OCI-LY3 (cell line): ENCODE measurements at regions not wholly inside any gene's neighbourhood (a gene's known extent, or its start where the extent isn't known, plus 50 kb on each side); places are given as distances from the start of the nearest gene placed in this dataset.
"Not testable (repeated sequence)": the region's sequence is repeated elsewhere in the genome, so short reads cannot be mapped to it uniquely, and the experiment has no call there.

Source experiments
- H2AFZ ChIP-seq: fragments of 200-600, 300-600 bp; shearing (Covaris generic); 2 replicates; pipeline ENCODE4 v1.6.0; 2014; ENCODE audit warnings: antibody characterized with exemption, low read depth, low read length
- H3K27ac ChIP-seq: fragments of 200-600, 300-600 bp; sonication (generic); 2 replicates; pipeline ENCODE4 v1.5.1; 2014; ENCODE audit warnings: mild to moderate bottlenecking, low read length, moderate library complexity, mixed read lengths
- H3K27me3 ChIP-seq: fragments of 200-600, 300-600 bp; sonication (generic); 2 replicates; pipeline ENCODE4 v1.6.1; 2014; ENCODE audit warnings: low read depth, low read length, mixed read lengths
- H3K36me3 ChIP-seq: fragments of 200-600, 300-600 bp; sonication (generic); replicated peaks from 2 replicates; pipeline ENCODE3; 2014; ENCODE audit warnings: low read depth, low read length, mixed read lengths
- H3K4me1 ChIP-seq: fragments of 300-600, 200-600 bp; sonication (generic); 2 replicates; pipeline ENCODE4 v1.6.1; 2014; ENCODE audit warnings: low read length, mixed read lengths
- H3K4me2 ChIP-seq: fragments of 200-600, 300-600 bp; sonication (generic); 2 replicates; pipeline ENCODE4 v1.6.1; 2014; ENCODE audit warnings: low read length, mixed read lengths
- H3K4me3 ChIP-seq: fragments of 300-600, 200-600 bp; sonication (generic); 2 replicates; pipeline ENCODE4 v1.5.1; 2014; ENCODE audit warnings: antibody characterized with exemption, mild to moderate bottlenecking, low read length, moderate library complexity
- H3K79me2 ChIP-seq: fragments of 300-600, 200-600 bp; shearing (Covaris generic); 2 replicates; pipeline ENCODE4 v1.6.1; 2014; ENCODE audit warnings: mild to moderate bottlenecking, low read length, mixed read lengths
- H3K9ac ChIP-seq: fragments of 300-600, 200-600 bp; shearing (Covaris generic); 2 replicates; pipeline ENCODE4 v1.6.0; 2014; ENCODE audit warnings: mild to moderate bottlenecking, low read length, moderate library complexity
- H3K9me3 ChIP-seq: fragments of 200-600, 300-600 bp; shearing (Covaris generic); 2 replicates; pipeline ENCODE4 v1.6.1; 2014; ENCODE audit warnings: low read length, mixed read lengths; ENCODE audit not compliant: insufficient read depth
- H4K20me1 ChIP-seq: fragments of 200-600, 300-600 bp; sonication (generic); 2 replicates; pipeline ENCODE4 v1.6.1; 2016; ENCODE audit warnings: low read length, mixed read lengths; ENCODE audit not compliant: insufficient read depth
- EZH2phosphoT487 ChIP-seq: fragments of 200-600 bp; shearing (Covaris generic); IDR thresholded peaks from 2 replicates; pipeline ENCODE4 v1.6.1; 2018; ENCODE audit warnings: antibody characterized with exemption, mixed run types, low read depth
- TF ChIP-seq, protein P1 (sequence below): fragments of 200-600, 300-600 bp; sonication (generic); IDR thresholded peaks from 2 replicates; pipeline ENCODE4 v1.5.1; 2014; ENCODE audit warnings: antibody characterized with exemption, low read length, low read depth

DNA sequence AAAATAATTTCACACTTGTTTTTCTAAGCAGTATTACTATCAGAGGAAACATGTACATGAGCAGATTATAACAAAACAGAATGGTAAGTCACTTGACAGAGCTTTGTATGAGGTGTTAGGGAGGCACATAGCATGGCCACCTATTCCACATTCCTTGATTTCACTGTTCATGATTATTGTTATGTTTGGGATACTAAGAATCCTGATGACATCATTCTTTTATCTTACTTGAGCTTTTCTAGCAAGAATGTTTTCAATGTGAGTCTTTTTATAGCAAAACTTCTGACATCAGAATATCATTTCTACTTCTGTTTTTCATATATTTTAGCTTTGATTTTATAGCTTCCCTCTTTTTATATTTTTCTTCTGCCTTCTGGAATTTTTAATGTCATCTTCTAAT, 208.2 kb downstream of the DMRTA1 start:
- H3K27ac ChIP-seq: no peak overlapping the region
- no peak overlapping the region for H2AFZ ChIP-seq
- H3K79me2 ChIP-seq: no peaks in the 10 kb centered on the region
- no peak overlapping the region for H3K4me3 ChIP-seq
- H3K4me2 ChIP-seq: no peak overlapping the region
- no peaks in the 10 kb centered on the region for H3K9me3 ChIP-seq
- no peaks in the 10 kb centered on the region for H3K4me1 ChIP-seq
- H3K36me3 ChIP-seq: no peaks in the 10 kb centered on the region
- no peaks in the 10 kb centered on the region for H4K20me1 ChIP-seq
- H3K9ac ChIP-seq: no peak overlapping the region
- TF ChIP-seq, protein P1, sequence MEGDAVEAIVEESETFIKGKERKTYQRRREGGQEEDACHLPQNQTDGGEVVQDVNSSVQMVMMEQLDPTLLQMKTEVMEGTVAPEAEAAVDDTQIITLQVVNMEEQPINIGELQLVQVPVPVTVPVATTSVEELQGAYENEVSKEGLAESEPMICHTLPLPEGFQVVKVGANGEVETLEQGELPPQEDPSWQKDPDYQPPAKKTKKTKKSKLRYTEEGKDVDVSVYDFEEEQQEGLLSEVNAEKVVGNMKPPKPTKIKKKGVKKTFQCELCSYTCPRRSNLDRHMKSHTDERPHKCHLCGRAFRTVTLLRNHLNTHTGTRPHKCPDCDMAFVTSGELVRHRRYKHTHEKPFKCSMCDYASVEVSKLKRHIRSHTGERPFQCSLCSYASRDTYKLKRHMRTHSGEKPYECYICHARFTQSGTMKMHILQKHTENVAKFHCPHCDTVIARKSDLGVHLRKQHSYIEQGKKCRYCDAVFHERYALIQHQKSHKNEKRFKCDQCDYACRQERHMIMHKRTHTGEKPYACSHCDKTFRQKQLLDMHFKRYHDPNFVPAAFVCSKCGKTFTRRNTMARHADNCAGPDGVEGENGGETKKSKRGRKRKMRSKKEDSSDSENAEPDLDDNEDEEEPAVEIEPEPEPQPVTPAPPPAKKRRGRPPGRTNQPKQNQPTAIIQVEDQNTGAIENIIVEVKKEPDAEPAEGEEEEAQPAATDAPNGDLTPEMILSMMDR: no peak
- TF ChIP-seq EZH2phosphoT487: no peak
- H3K27me3 ChIP-seq: no peaks in the 10 kb centered on the region

DNA sequence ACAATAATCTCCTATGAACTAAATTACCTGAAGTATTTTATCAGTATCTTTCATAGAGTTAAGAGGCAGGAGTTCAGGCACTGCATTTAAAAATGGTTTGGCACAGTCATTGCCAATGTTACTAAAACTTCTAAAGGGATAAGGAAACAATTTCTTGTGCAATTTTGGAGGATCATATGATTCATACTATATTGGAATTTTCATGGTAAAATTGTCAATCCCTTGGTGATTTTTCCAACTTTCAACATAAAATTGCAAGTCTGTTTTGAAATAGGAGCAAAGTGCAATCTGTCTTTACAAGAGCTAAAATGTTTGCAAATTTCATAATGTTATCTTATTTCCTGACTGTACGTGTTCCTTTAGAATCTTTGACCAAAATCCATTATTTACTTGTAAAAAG, 211.1 kb downstream of the DMRTA1 start:
- Histone ChIP-seq H3K4me2 (no peak overlapping the region), H3K9ac (no peak overlapping the region), H2AFZ (no peak overlapping the region), H3K36me3 (no peaks in the 10 kb centered on the region), H3K4me1 (no peaks in the 10 kb centered on the region), H3K27ac (no peak overlapping the region), H3K79me2 (no peaks in the 10 kb centered on the region), H4K20me1 (no peaks in the 10 kb centered on the region), H3K4me3 (no peak overlapping the region), H3K27me3 (no peaks in the 10 kb centered on the region), H3K9me3 (no peaks in the 10 kb centered on the region)
- TF ChIP-seq, protein P1: no peak
- TF ChIP-seq EZH2phosphoT487: no peak

- not testable (repeated sequence) for H3K4me3 ChIP-seq, H3K27me3 ChIP-seq, H3K9ac ChIP-seq, H3K9me3 ChIP-seq, H3K27ac ChIP-seq, H3K4me1 ChIP-seq, H3K79me2 ChIP-seq, H3K4me2 ChIP-seq, H2AFZ ChIP-seq, H3K36me3 ChIP-seq, H4K20me1 ChIP-seq
These were observed 211.9 kb downstream of the DMRTA1 start for GRCh38 chr9:22658484-22658883.

GRCh38 chr9:22682536-22682935, 235.9 kb downstream of the DMRTA1 start:
- H3K4me3 ChIP-seq: no peak overlapping the region
- no peak overlapping the region for H2AFZ ChIP-seq
- no peak for TF ChIP-seq EZH2phosphoT487
- TF ChIP-seq, protein P1: no peak
- H4K20me1 ChIP-seq: no peaks in the 10 kb centered on the region
- H3K36me3 ChIP-seq: no peaks in the 10 kb centered on the region
- H3K27ac ChIP-seq: no peak overlapping the region
- H3K9ac ChIP-seq: no peak overlapping the region
- no peaks in the 10 kb centered on the region for H3K9me3 ChIP-seq
- H3K27me3 ChIP-seq: no peaks in the 10 kb centered on the region
- peak overlapping the region; percentile 25; the same call in 1 of the 2 replicates for H3K4me2 ChIP-seq
- peaks cover 17% of the 10 kb centered on the region for H3K4me1 ChIP-seq
- H3K79me2 ChIP-seq: no peaks in the 10 kb centered on the region
